Astrocyte of the hippocampus (primary cell): ENCODE measurements at regions not wholly inside any gene's neighbourhood (a gene's known extent, or its start where the extent isn't known, plus 50 kb on each side); places are given as distances from the start of the nearest gene placed in this dataset.

Experiments
- DNase-seq: peaks from one replicate; pipeline ENCODE4 v3.0.0; 2011; ENCODE audit warnings: low read depth, low spot score

DNA sequence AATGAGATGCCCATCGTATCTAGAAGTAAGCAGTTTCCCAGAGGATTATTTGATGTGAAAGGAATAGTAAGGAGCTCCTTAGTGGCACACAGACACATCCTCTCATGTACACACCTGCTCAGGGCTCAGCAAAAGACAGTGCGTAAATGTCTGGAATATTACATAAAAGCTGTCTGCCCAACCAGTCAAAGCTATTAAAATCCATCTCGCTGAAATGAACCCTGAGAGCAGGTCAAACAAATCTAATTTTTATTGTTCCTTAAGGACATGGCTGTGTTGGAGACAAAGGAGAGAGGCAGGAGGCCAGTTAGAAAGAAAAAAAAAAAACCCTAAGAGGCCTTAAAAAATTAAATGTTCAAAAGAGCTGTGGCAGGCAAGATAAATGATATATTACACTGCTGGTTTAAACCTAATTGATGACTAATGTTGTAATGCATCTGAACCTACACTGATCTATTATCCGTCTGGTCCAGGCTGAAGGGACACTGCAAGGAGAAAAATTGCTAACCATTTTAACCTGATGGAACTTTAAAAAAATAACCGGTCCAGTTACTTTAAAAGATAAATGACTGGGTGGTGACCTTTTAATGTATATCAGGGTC, 58.5 kb upstream of the FGGY start:
- DNase-seq = no peak

DNA sequence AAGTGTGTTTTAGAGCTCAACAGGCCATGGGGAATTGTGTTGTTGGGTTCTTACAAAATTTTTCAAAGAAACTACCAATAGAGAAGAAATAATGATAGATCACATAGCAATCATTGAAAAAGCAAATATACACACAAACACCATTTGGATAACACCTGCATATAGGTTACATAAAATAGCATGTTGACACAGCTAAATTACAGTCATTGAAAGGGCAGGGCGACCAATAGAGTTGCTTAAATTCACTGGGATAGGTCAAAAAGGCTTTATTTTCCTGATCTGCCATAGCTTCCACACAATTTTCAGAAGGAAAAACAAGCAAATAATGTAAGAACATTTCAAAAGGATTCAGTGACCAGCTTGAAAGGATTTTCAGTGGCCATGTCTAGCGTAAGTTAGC, 57.9 kb upstream of the FGGY start:
- DNase-seq = no peak

DNA sequence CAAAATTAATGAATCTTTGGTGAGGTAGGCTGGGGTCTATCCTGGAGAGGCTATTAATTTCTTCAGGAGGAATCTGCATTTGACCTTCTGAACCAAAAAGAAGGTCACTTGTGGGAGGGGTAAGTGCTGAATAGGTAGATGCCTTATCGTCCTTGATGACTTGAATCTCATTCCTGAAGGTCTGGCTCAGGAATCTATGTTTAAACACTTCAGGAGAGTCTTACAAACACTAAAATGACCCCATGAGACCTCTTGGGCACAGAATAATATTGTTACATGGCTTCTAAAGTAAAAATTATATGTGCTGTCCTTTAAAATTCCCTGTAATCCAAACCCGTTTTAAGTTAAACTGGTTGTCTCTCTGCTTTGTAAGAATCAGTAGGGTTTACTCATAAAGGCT, 55.0 kb upstream of the FGGY start:
- no peak for DNase-seq

DNA sequence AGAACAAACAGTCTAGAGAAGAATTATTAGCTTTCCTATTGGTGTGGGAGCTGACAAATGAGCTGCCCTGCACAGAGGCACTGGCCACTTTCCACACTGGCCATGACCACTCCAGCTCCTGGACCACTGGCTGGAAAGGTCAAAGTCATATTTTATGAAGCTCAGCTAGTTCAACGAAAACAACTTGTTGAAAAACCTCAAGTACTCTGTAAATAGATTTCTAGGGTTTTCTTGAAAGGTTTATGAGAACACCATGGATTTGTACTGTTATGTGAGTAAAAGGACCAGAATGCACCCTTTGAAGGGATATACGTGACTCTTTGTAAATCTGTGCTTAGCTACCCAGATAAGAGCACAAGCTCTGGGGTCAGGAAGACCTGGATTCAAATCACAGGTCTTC, 54.5 kb upstream of the FGGY start:
- no peak for DNase-seq

DNA sequence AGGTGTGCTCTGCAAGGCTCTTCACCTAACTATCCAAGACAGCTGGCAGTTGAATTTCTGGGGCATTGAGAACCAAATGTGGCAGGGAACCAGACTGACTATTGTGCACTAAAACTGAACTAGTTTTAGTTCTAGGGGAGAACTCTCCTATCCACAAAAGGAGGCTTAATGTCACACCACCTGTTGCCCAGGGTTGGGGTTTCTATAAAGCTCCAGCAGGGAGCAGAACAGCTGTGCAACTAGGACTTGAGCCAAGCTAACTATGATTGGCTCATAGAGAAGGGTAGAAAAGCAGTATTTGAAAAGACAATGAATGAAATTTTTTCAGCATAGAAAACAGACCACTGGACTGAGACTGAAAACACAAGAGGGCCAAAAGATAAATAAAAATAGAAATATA, 53.3 kb upstream of the FGGY start:
- no peak for DNase-seq

DNA sequence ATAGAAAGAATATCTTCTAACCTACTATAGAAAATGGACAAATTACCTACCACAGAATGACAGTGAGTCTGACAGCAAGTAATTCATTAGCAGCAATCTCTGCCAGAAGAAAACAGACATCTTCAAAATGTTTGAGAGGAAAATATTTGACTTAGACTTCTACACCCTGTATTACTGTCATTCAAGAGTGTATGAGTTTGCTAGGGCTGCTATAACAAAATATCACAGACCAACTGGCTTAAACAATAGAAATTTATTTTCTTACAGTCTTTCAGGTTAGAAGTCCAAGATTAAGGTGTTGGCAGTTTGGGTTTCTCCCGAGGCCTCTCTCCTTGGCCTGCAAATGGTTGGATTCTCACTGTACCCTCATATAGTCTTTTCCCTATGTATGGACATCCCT, 52.9 kb upstream of the FGGY start:
- no peak for DNase-seq

DNA sequence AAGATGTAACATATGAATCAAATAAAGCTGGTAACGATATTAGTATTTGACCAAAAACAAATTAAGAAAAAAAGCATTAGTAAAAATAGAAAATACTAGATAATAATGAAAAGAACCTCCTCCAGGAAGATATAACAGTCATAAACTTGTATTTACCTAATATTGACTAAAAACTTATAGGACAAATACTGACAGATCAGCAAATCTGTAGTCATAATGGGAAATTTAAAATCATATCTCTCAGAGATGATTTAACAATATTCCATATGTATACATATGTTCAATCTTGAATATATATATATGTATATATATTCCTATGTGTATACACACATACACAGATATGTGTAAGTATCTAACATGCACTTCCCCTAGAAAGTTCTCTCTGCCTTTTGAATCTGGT, 52.0 kb upstream of the FGGY start:
- DNase-seq = no peak
